ENCODE measurements at regions not wholly inside any gene's neighbourhood (a gene's known extent, or its start where the extent isn't known, plus 50 kb on each side); places are given as distances from the start of the nearest gene placed in this dataset.

- DNase-seq (ENCODE audit: low read depth), result no peak
These were observed 256.8 kb downstream of the GABRG2 start for GRCh38 chr5:162324328-162324727.

- no peak for DNase-seq (ENCODE audit: low read depth)
These were observed 257.7 kb downstream of the GABRG2 start for GRCh38 chr5:162325143-162325727.

- DNase-seq (ENCODE audit: low read depth), result no peak
These were observed 267.4 kb downstream of the GABRG2 start for GRCh38 chr5:162334944-162335343.

- DNase-seq (ENCODE audit: low read depth), result no peak
These were observed 292.9 kb downstream of the GABRG2 start for GRCh38 chr5:162360373-162360931.

GRCh38 chr5:162372256-162372655, 304.7 kb downstream of the GABRG2 start:
- DNase-seq (ENCODE audit: low read depth), result no peak

GRCh38 chr5:162377895-162378294, 310.3 kb downstream of the GABRG2 start:
- no peak for DNase-seq (ENCODE audit: low read depth)

- no peak for DNase-seq (ENCODE audit: low read depth)
These were observed 315.3 kb downstream of the GABRG2 start for GRCh38 chr5:162382839-162383238.

- no peak for DNase-seq (ENCODE audit: low read depth)
These were observed 316.7 kb downstream of the GABRG2 start for GRCh38 chr5:162384225-162384624.

- DNase-seq (ENCODE audit: low read depth), result no peak
These were observed 324.3 kb downstream of the GABRG2 start for GRCh38 chr5:162391833-162392232.

GRCh38 chr5:162392336-162392735, 324.8 kb downstream of the GABRG2 start:
- no peak for DNase-seq (ENCODE audit: low read depth)

- DNase-seq (ENCODE audit: low read depth), result no peak
These were observed 326.0 kb downstream of the GABRG2 start for GRCh38 chr5:162393534-162393933.

- DNase-seq (ENCODE audit: low read depth), result no peak
These were observed 340.0 kb downstream of the GABRG2 start for GRCh38 chr5:162407614-162408013.

GRCh38 chr5:162410365-162410764, 342.8 kb downstream of the GABRG2 start:
- DNase-seq (ENCODE audit: low read depth), result no peak

GRCh38 chr5:162429142-162429541, 361.6 kb downstream of the GABRG2 start:
- DNase-seq (ENCODE audit: low read depth), result no peak

GRCh38 chr5:162434281-162434680, 366.7 kb downstream of the GABRG2 start:
- no peak for DNase-seq (ENCODE audit: low read depth)

- DNase-seq (ENCODE audit: low read depth), result no peak
These were observed 368.5 kb downstream of the GABRG2 start for GRCh38 chr5:162436055-162436454.

GRCh38 chr5:162444129-162444762, 376.7 kb downstream of the GABRG2 start:
- DNase-seq (ENCODE audit: low read depth), result no peak

- DNase-seq (ENCODE audit: low read depth), result no peak
These were observed 388.5 kb downstream of the GABRG2 start for GRCh38 chr5:162456086-162456485.

- DNase-seq (ENCODE audit: low read depth), result no peak
These were observed 398.4 kb downstream of the GABRG2 start for GRCh38 chr5:162466011-162466410.

GRCh38 chr5:162473041-162473714, 405.6 kb downstream of the GABRG2 start:
- DNase-seq (ENCODE audit: low read depth), result no peak

- DNase-seq (ENCODE audit: low read depth), result no peak
These were observed 406.7 kb downstream of the GABRG2 start for GRCh38 chr5:162474239-162474638.

GRCh38 chr5:162484095-162484494, 416.5 kb downstream of the GABRG2 start:
- no peak for DNase-seq (ENCODE audit: low read depth)

- DNase-seq (ENCODE audit: low read depth), result no peak
These were observed 417.4 kb downstream of the GABRG2 start for GRCh38 chr5:162484986-162485385.

Measured in stimulated activated CD8-positive, alpha-beta memory T cell treated with anti-CD3 and anti-CD28 coated beads, Interleukin-12 subunit alpha, Interleukin-12 subunit beta, amount 100 ng/mL, for 1 hour (primary cell).